GM12875 (cell line): ENCODE measurements at regions not wholly inside any gene's neighbourhood (a gene's known extent, or its start where the extent isn't known, plus 50 kb on each side); places are given as distances from the start of the nearest gene placed in this dataset.
A peak's percentile ranks its signal among the peaks of the same experiment; 100 is the strongest.

Source experiments
- H3K4me3 ChIP-seq: one replicate; pipeline ENCODE4 v1.5.1; 2011; ENCODE audit warnings: low read depth, low read length, control low read depth
- CTCF ChIP-seq: IDR thresholded peaks from 2 replicates; pipeline ENCODE4 v1.5.1; 2011; ENCODE audit warnings: low read depth, mild to moderate bottlenecking, control low read depth, inconsistent platforms, low read length, moderate library complexity, borderline replicate concordance; ENCODE audit not compliant: insufficient read depth

- no peak overlapping the region for H3K4me3 ChIP-seq
- TF ChIP-seq CTCF, result no peak
These were observed 137.0 kb downstream of the FOXA2 start for GRCh38 chr20:22447447-22447778.

GRCh38 chr20:22446613-22447446, 137.5 kb downstream of the FOXA2 start:
- no peak for TF ChIP-seq CTCF
- no peak overlapping the region for H3K4me3 ChIP-seq

GRCh38 chr20:22442318-22442717, 142.1 kb downstream of the FOXA2 start:
- no peak overlapping the region for H3K4me3 ChIP-seq
- TF ChIP-seq CTCF, result no peak

- H3K4me3 ChIP-seq, result no peak overlapping the region
- peak; percentile 34; the same call in 1 of the 2 replicates for TF ChIP-seq CTCF
These were observed 145.4 kb downstream of the FOXA2 start for GRCh38 chr20:22438926-22439325.

GRCh38 chr20:22438346-22438745, 146.0 kb downstream of the FOXA2 start:
- H3K4me3 ChIP-seq, result no peak overlapping the region
- TF ChIP-seq CTCF, result no peak

- no peak overlapping the region for H3K4me3 ChIP-seq
- no peak for TF ChIP-seq CTCF
These were observed 147.0 kb downstream of the FOXA2 start for GRCh38 chr20:22437354-22437753.

- TF ChIP-seq CTCF, result no peak
- H3K4me3 ChIP-seq, result no peak overlapping the region
These were observed 153.0 kb downstream of the FOXA2 start for GRCh38 chr20:22431419-22431818.
